B cell (primary cell): ENCODE measurements at regions not wholly inside any gene's neighbourhood (a gene's known extent, or its start where the extent isn't known, plus 50 kb on each side); places are given as distances from the start of the nearest gene placed in this dataset.

Source experiments
- EZH2 ChIP-seq: IDR thresholded peaks from 2 replicates; pipeline ENCODE4 v1.6.1; 2012; ENCODE audit warnings: borderline replicate concordance, low read depth, mild to moderate bottlenecking, moderate library complexity, low read length; ENCODE audit not compliant: insufficient read depth, poor library complexity, severe bottlenecking
- TF ChIP-seq, protein P1 (sequence below): fragments of 200-600 bp; IDR thresholded peaks from one replicate; pipeline ENCODE4 v1.8.0; 2022; ENCODE audit warnings: antibody characterized with exemption, mild to moderate bottlenecking

DNA sequence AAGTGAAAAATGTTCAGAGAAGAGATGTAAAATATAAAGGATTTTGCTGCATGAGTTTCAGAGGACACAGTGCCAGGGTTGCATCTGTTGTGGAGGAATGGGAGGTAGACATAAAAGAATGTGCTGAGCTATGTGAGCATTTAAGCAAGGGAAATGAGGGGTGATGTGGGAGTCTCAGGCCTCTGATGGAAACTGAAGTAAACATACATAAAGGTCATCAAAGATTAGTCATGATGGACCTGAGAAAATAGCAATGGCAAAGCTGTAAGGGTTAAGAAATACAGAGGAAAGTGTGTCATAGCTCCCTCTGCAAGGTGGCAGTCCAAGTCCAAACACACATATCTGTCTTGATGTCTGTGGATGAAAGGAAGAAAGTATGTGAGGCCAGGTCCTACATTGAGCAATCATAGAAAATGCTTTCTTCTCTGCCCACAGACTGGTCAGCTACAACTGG lies 306.6 kb upstream of the ECI2 start:
- TF ChIP-seq, protein P1, sequence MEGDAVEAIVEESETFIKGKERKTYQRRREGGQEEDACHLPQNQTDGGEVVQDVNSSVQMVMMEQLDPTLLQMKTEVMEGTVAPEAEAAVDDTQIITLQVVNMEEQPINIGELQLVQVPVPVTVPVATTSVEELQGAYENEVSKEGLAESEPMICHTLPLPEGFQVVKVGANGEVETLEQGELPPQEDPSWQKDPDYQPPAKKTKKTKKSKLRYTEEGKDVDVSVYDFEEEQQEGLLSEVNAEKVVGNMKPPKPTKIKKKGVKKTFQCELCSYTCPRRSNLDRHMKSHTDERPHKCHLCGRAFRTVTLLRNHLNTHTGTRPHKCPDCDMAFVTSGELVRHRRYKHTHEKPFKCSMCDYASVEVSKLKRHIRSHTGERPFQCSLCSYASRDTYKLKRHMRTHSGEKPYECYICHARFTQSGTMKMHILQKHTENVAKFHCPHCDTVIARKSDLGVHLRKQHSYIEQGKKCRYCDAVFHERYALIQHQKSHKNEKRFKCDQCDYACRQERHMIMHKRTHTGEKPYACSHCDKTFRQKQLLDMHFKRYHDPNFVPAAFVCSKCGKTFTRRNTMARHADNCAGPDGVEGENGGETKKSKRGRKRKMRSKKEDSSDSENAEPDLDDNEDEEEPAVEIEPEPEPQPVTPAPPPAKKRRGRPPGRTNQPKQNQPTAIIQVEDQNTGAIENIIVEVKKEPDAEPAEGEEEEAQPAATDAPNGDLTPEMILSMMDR: no peak
- TF ChIP-seq EZH2: no peak
